ENCODE measurements at regions not wholly inside any gene's neighbourhood (a gene's known extent, or its start where the extent isn't known, plus 50 kb on each side); places are given as distances from the start of the nearest gene placed in this dataset.

DNA sequence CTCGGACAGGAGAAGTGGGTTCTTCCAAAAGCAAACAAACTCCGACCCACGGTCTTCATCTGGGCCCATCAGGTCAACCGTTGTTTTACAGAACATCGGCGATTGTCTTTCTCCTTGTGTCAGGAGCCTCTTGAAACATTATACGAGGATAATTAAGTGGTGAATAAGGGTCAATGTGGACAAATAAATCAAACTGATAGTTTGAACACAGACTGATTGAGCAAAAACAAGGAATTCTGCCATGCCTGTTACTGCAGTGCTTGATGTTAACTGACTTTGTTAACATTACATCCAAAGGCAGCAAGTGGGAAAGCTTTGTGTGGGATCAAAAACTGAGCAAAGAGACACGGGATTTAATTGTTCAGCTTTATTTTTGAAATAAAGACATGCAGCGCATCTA, 101.1 kb upstream of the IFNGR1 start:
- in situ Hi-C loops (cut with HindIII; ENCODE audit: low sequenced_read_pairs): no loop called here
- DNase-seq (ENCODE audit: low read depth, low spot score): no peak
- TF ChIP-seq CTCF (IDR thresholded peaks at IDR 0.05; ENCODE audit: low read depth, low read length): no peak
- no peak overlapping the region for H3K4me3 ChIP-seq (ENCODE audit: low read depth, low read length)

GRCh38 chr6:137316626-137317025, 97.4 kb upstream of the IFNGR1 start:
- DNase-seq (ENCODE audit: low read depth, low spot score): no peak
- in situ Hi-C loops (cut with HindIII; ENCODE audit: low sequenced_read_pairs): no loop called here
- no peak overlapping the region for H3K4me3 ChIP-seq (ENCODE audit: low read depth, low read length)
- no peak for TF ChIP-seq CTCF (IDR thresholded peaks at IDR 0.05; ENCODE audit: low read depth, low read length)

- TF ChIP-seq CTCF (IDR thresholded peaks at IDR 0.05; ENCODE audit: low read depth, low read length): no peak
- in situ Hi-C loops (cut with HindIII; ENCODE audit: low sequenced_read_pairs): no loop called here
- no peak overlapping the region for H3K4me3 ChIP-seq (ENCODE audit: low read depth, low read length)
- DNase-seq (ENCODE audit: low read depth, low spot score): no peak
Measured at GRCh38 chr6:137315081-137315480, 95.9 kb upstream of the IFNGR1 start.

- TF ChIP-seq CTCF (IDR thresholded peaks at IDR 0.05; ENCODE audit: low read depth, low read length): peak; percentile 84
- no peak overlapping the region for H3K4me3 ChIP-seq (ENCODE audit: low read depth, low read length)
- peak; percentile 82 for DNase-seq (ENCODE audit: low read depth, low spot score)
- in situ Hi-C loops (cut with HindIII; ENCODE audit: low sequenced_read_pairs): no loop called here
Measured at GRCh38 chr6:137313928-137314855, 95.0 kb upstream of the IFNGR1 start.

DNA sequence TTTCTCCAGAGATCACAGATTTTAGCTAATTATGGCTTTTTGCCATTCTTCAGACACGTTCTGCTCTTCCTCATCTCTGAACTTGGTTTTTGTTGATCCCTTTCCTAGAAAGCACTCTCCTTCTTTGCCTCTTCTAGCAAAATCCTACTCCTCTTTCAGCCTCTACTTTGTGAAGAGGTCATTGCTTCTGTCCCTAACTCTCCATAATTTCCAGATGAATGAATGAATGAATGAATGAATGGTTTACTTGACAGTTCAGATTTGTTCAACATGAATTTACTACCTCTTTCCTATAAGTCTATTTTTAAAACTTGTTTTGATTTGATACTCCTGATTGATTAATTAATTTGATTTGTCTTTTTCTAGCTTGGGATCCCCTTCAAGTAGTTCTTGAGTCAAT, 94.0 kb upstream of the IFNGR1 start:
- DNase-seq (ENCODE audit: low read depth, low spot score): no peak
- in situ Hi-C loops (cut with HindIII; ENCODE audit: low sequenced_read_pairs): no loop called here
- no peak overlapping the region for H3K4me3 ChIP-seq (ENCODE audit: low read depth, low read length)
- no peak for TF ChIP-seq CTCF (IDR thresholded peaks at IDR 0.05; ENCODE audit: low read depth, low read length)

DNA sequence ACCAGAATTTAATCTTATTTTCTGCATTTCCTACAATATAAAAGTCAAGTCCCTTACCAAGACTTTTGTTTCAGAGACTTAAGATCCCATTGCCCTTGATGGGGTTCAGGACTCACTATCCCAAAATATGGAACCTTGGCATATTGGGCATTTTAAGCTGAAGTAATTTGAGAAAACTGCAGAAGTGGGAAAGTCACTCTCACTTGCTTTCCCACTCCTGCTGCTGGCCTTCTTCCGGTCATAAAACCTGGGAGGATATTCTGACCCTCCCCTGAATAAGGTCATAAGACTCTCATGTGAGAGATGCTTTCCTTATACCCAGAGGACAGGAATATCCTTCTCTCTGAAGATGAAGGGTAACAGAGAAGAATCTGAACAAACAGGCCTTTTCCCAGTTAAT, 92.8 kb upstream of the IFNGR1 start:
- TF ChIP-seq CTCF (IDR thresholded peaks at IDR 0.05; ENCODE audit: low read depth, low read length): no peak
- no peak for DNase-seq (ENCODE audit: low read depth, low spot score)
- no peak overlapping the region for H3K4me3 ChIP-seq (ENCODE audit: low read depth, low read length)
- in situ Hi-C loops (cut with HindIII; ENCODE audit: low sequenced_read_pairs): no loop called here

Data from astrocyte of the spinal cord (primary cell).